Neural cell (in vitro differentiated cells): ENCODE measurements at regions not wholly inside any gene's neighbourhood (a gene's known extent, or its start where the extent isn't known, plus 50 kb on each side); places are given as distances from the start of the nearest gene placed in this dataset.

Experiments used
- CTCF ChIP-seq: fragments of 450-650 bp; IDR thresholded peaks from 2 replicates; pipeline ENCODE4 v1.5.1; 2014; ENCODE audit warnings: antibody characterized with exemption, mild to moderate bottlenecking, moderate library complexity; ENCODE audit not compliant: poor library complexity, severe bottlenecking
- EZH2 ChIP-seq: fragments of 200-600, 300-800 bp; shearing (Covaris generic), sonication (generic); IDR thresholded peaks from 2 replicates; pipeline ENCODE4 v1.6.1; 2014; ENCODE audit warnings: antibody characterized with exemption, low read length, borderline replicate concordance, mild to moderate bottlenecking; ENCODE audit not compliant: insufficient read depth, poor library complexity, severe bottlenecking
- MXI1 ChIP-seq: fragments of 450-650 bp; conservative IDR thresholded peaks from 2 replicates; pipeline ENCODE4 v1.6.1; 2014; ENCODE audit warnings: antibody characterized with exemption, mild to moderate bottlenecking; ENCODE audit not compliant: poor library complexity, severe bottlenecking
- POLR2AphosphoS5 ChIP-seq: IDR thresholded peaks from 2 replicates; pipeline ENCODE4 v1.6.1; 2012
- SMC3 ChIP-seq: fragments of 450-650 bp; conservative IDR thresholded peaks from 2 replicates; pipeline ENCODE4 v1.6.1; 2014; ENCODE audit warnings: antibody characterized with exemption, mild to moderate bottlenecking, moderate library complexity; ENCODE audit not compliant: poor library complexity

GRCh38 chr6:66687611-66688140 lies 980.6 kb upstream of the EYS start:
- TF ChIP-seq CTCF (no peak), POLR2AphosphoS5 (peak; percentile 78), EZH2 (no peak), MXI1 (no peak), SMC3 (no peak)
